HEK293T (cell line): ENCODE measurements at regions not wholly inside any gene's neighbourhood (a gene's known extent, or its start where the extent isn't known, plus 50 kb on each side); places are given as distances from the start of the nearest gene placed in this dataset.

Experiments
- CTCF ChIA-PET: fragments of 350-600 bp; formaldehyde crosslinking; extraction: SDS; loops from one replicate; lab custom pipeline; 2021; ENCODE audit warnings: antibody characterized with exemption, inconsistent platforms; lab: Yijun Ruan, JAX
- POLR2A ChIA-PET: fragments of 350-600 bp; formaldehyde crosslinking; extraction: SDS; loops from one replicate; lab custom pipeline; 2020; ENCODE audit warnings: antibody characterized with exemption, inconsistent platforms; lab: Yijun Ruan, JAX
- DNase-seq: peaks from one replicate; pipeline ENCODE4 v3.0.0; 2012; ENCODE audit warnings: mixed read lengths; ENCODE audit errors: extremely low spot score
- ARNT ChIP-seq: fragments of 450-650 bp; IDR thresholded peaks from 2 replicates; pipeline ENCODE4 v1.6.1; 2017; ENCODE audit warnings: mild to moderate bottlenecking
- BHLHE40 ChIP-seq: fragments of 450-650 bp; IDR thresholded peaks from 2 replicates; pipeline ENCODE4 v1.6.1; 2016; ENCODE audit warnings: mild to moderate bottlenecking, moderate library complexity, borderline replicate concordance
- CTBP1 ChIP-seq: fragments of 450-650 bp; IDR thresholded peaks from 2 replicates; pipeline ENCODE4 v1.6.1; 2016; ENCODE audit warnings: borderline replicate concordance
- ELF4 ChIP-seq: fragments of 450-650 bp; IDR thresholded peaks from 2 replicates; pipeline ENCODE4 v1.6.1; 2017; ENCODE audit warnings: antibody characterized with exemption
- FOXA1 ChIP-seq: fragments of 450-650 bp; IDR thresholded peaks from 2 replicates; pipeline ENCODE4 v1.6.1; 2016; ENCODE audit warnings: mild to moderate bottlenecking
- FOXK2 ChIP-seq: fragments of 450-650 bp; IDR thresholded peaks from 2 replicates; pipeline ENCODE4 v1.6.1; 2016; ENCODE audit warnings: mild to moderate bottlenecking
- FOXM1 ChIP-seq: fragments of 450-650 bp; IDR thresholded peaks from 2 replicates; pipeline ENCODE4 v1.6.1; 2017; ENCODE audit warnings: mild to moderate bottlenecking, borderline replicate concordance
- HDGF ChIP-seq: fragments of 450-650 bp; IDR thresholded peaks from 2 replicates; pipeline ENCODE4 v1.6.1; 2017; ENCODE audit warnings: antibody characterized with exemption, borderline replicate concordance
- L3MBTL2 ChIP-seq: fragments of 450-650 bp; conservative IDR thresholded peaks from 2 replicates; pipeline ENCODE4 v1.6.1; 2016; ENCODE audit warnings: mild to moderate bottlenecking
- LEF1 ChIP-seq: fragments of 450-650 bp; IDR thresholded peaks from 2 replicates; pipeline ENCODE4 v1.6.1; 2017; ENCODE audit warnings: mild to moderate bottlenecking, borderline replicate concordance
- NFRKB ChIP-seq: fragments of 450-650 bp; IDR thresholded peaks from 2 replicates; pipeline ENCODE4 v1.6.1; 2016; ENCODE audit warnings: mild to moderate bottlenecking, moderate library complexity
- SP1 ChIP-seq: fragments of 450-650 bp; IDR thresholded peaks from 2 replicates; pipeline ENCODE4 v1.6.1; 2017
- SUZ12 ChIP-seq: fragments of 450-650 bp; IDR thresholded peaks from 2 replicates; pipeline ENCODE4 v1.6.1; 2016; ENCODE audit warnings: mild to moderate bottlenecking
- TARDBP ChIP-seq: fragments of 450-650 bp; IDR thresholded peaks from 2 replicates; pipeline ENCODE4 v1.6.1; 2016
- ZNF384 ChIP-seq: fragments of 450-650 bp; IDR thresholded peaks from 2 replicates; pipeline ENCODE4 v1.6.1; 2016
- TF ChIP-seq, protein P1 (sequence below): fragments of 450-650 bp; IDR thresholded peaks from 2 replicates; pipeline ENCODE4 v1.6.1; 2016

DNA sequence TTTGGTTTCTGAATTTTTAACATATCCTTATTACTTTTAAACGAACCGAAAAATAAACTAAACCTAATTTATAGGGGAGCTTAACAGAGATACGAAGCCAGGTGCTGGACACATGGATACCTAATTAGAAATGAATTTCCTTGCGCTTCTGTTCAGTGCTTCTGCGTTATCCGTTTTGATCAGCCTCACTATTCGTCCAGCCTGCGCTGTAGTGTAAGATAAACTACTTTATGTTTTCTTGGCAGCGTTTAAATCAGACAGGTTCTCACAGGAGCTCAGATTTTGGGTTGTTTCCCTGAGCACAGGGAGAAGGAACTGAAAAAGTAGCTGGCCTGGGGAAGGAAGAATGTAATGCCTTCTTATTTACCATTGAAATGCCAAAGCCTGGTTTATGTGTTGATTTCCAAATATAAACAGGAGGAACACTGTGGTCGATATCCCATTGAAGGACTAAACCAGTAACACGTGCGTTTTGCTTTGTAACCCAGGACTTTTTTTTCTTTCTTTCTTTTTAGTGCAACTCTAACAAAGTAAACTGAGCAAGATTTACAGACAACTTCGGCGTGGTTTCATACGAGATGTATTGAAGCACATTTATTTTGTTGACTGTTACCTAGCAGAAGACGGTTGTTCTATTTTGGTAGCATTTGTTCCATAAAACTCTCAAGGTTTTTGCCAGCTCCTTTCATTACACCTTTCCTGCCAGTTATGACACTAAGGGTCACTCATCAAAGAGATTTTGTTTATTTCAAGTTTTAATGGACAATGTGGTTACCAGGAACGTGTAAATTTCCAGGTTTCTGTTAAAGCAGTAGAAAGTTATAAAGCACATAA lies 214.8 kb upstream of the HEY2 start:
- no peak for DNase-seq
- CTCF ChIA-PET: interaction anchor here (0.7 to 2.1 kb wide), 2 partner anchors 12 to 50 kb away, joined by 3 to 8 read pairs; no protein-coding TSS in a partner anchor
- TF ChIP-seq NFRKB (no peak), FOXM1 (no peak), ELF4 (no peak), SUZ12 (no peak)
- POLR2A ChIA-PET: interaction anchor here (1.3 to 1.6 kb wide), 2 partner anchors 172 to 212 kb away, joined by 3 read pairs; no protein-coding TSS in a partner anchor

DNA sequence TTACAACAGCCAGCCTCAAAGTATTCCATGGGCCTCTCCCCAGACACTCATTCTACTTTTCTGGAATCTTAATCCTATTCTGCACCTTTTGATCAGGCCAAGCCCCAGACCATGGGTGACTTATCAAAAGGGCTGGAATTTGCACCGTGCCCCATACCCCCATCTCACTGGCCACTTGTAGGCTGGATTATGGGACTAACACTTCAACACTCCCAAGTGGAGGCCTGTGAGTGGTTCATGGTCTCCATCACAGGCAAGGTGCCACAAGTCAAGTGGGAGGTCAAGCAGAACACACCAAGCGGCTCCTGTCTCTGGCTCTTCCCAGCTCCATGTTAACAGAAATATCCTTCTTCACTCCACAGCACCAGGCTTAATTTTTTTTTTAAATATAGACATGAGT lies 212.3 kb upstream of the HEY2 start:
- CTCF ChIA-PET: interaction anchor here (0.6 to 1.7 kb wide), 2 partner anchors 10 to 104 kb away, joined by 3 to 4 read pairs; no protein-coding TSS in a partner anchor
- POLR2A ChIA-PET: no interaction called here
- no peak for DNase-seq
- TF ChIP-seq HDGF: no peak
- TF ChIP-seq L3MBTL2: no peak
- no peak for TF ChIP-seq LEF1
- no peak for TF ChIP-seq FOXK2
- no peak for TF ChIP-seq SUZ12
- TF ChIP-seq, protein P1, sequence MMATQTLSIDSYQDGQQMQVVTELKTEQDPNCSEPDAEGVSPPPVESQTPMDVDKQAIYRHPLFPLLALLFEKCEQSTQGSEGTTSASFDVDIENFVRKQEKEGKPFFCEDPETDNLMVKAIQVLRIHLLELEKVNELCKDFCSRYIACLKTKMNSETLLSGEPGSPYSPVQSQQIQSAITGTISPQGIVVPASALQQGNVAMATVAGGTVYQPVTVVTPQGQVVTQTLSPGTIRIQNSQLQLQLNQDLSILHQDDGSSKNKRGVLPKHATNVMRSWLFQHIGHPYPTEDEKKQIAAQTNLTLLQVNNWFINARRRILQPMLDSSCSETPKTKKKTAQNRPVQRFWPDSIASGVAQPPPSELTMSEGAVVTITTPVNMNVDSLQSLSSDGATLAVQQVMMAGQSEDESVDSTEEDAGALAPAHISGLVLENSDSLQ: no peak
- TF ChIP-seq FOXA1: no peak
- no peak for TF ChIP-seq NFRKB
- no peak for TF ChIP-seq FOXM1
- TF ChIP-seq ELF4: no peak
- TF ChIP-seq BHLHE40: no peak
- TF ChIP-seq CTBP1: no peak
- TF ChIP-seq ARNT: no peak
- TF ChIP-seq TARDBP: no peak
- TF ChIP-seq SP1: no peak
- TF ChIP-seq ZNF384: no peak

DNA sequence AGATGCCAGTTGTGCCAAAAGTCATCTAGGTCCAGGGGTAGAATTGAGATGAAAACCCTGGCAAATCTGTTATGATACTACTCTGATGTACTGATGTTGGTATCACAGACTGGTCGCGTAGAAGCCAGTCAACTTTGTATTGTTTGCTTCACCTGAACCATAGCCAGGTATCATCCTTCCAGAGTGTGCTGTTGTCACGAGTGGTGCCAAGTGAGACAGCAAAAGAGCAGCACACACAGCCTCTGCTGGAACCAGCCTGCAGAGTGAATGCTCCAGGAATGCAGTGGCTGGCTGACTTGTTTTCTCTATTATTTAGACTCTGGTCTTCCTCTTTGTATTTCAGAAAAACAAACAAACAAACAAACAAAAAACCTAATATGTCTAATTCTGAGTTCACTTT lies 209.5 kb upstream of the HEY2 start:
- no peak for TF ChIP-seq FOXM1
- TF ChIP-seq, protein P1: no peak
- no peak for TF ChIP-seq SUZ12
- no peak for TF ChIP-seq TARDBP
- TF ChIP-seq L3MBTL2: no peak
- no peak for TF ChIP-seq CTBP1
- DNase-seq: no peak
- POLR2A ChIA-PET: no interaction called here
- CTCF ChIA-PET: no interaction called here

DNA sequence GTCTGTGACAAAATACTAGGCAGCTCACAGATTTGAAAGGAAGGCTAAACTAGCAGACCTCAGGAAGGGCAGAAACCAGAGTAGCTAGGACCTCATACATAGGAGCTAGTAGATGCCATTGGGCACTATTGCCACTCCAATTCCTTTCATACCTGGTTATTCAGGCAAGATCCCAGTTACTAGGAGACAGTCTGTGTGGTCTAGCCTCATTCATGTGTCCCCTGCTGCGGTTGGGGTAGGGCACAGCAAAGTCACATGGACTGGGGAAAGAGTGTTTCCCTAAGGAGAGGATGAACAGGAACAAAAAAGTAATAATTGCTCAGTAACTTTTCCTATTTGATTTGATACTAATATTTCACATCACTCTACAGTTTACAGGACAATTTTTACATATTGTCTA lies 204.6 kb upstream of the HEY2 start:
- ChIA-PET POLR2A (no interaction called here), CTCF (no interaction called here)
- DNase-seq: no peak
- no peak for TF ChIP-seq L3MBTL2

DNA sequence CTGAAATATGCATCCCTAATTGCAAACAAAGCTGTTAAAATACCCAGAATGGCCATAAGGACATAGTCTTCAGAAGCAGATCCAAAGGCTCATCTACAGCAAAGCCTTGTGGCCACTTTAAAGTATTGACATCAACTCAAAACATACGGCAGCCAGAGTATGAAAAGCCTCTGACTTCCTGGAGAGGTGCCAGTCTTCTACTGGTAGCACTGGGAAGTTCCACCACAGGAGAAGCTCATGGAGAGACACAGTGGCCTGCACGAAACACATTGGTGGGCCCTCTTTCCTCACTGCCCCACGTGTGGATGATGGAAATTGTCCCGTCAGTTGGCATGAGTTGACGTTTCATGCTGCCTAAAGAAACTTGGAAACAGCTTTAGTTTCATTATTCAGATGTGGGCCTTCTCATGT lies 202.6 kb upstream of the HEY2 start:
- CTCF ChIA-PET: interaction anchor here (0.6 to 2.2 kb wide), 3 partner anchors 10 to 208 kb away, joined by 4 to 8 read pairs (median 4); no protein-coding TSS in a partner anchor
- POLR2A ChIA-PET: interaction anchor here (1.3 kb wide), 1 partner anchor 201 kb away, joined by 5 read pairs; no protein-coding TSS in a partner anchor
- peak; percentile 52 for DNase-seq
- TF ChIP-seq FOXM1: no peak
- TF ChIP-seq BHLHE40: no peak
- no peak for TF ChIP-seq SP1
- TF ChIP-seq FOXA1: no peak
- no peak for TF ChIP-seq FOXK2
- TF ChIP-seq SUZ12: no peak
- TF ChIP-seq, protein P1: peak; percentile 18; the same call in 1 of the 2 replicates

DNA sequence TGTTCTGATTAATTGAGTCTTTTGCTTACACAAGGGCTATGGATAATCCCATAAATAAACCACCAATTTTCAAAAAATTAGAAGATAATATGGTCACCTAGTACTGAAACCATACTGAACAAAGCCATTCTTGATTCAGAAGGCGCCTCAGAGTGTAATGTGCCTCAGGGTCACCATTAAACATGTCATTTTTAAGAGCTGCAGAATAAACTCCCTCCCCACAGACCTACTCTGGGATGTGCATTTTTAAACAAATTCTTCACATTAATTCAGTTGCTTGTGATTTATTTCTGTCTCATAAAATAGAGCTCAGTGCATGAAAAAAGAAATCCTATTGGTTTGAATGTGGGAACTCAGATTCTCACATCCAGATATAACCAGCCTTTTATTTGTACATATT lies 202.1 kb upstream of the HEY2 start:
- POLR2A ChIA-PET: interaction anchor here (1.3 kb wide), 1 partner anchor 200 kb away, joined by 5 read pairs; no protein-coding TSS in a partner anchor
- CTCF ChIA-PET: interaction anchor here (1.6 to 2.2 kb wide), 2 partner anchors 10 to 13 kb away, joined by 4 to 8 read pairs; no protein-coding TSS in a partner anchor
- DNase-seq: no peak
- TF ChIP-seq, protein P1: peak; percentile 52
- TF ChIP-seq HDGF: no peak
